H9 (cell line): ENCODE measurements at regions not wholly inside any gene's neighbourhood (a gene's known extent, or its start where the extent isn't known, plus 50 kb on each side); places are given as distances from the start of the nearest gene placed in this dataset.

Source experiments
- DNase-seq: peaks from one replicate; pipeline ENCODE4 v3.0.0-alpha.2; 2017
- H2AFZ ChIP-seq: one replicate; pipeline ENCODE4 v1.6.1; 2013; ENCODE audit warnings: mild to moderate bottlenecking, low read length, control low read depth, moderate library complexity
- H2AK5ac ChIP-seq: 2 replicates; pipeline ENCODE4 v1.6.1; 2013; ENCODE audit warnings: low read length, control low read depth, mixed read lengths; ENCODE audit not compliant: insufficient read length
- H2BK120ac ChIP-seq: one replicate; pipeline ENCODE4 v1.6.1; 2013; ENCODE audit warnings: low read depth, mild to moderate bottlenecking, low read length, control low read depth, inconsistent platforms; ENCODE audit not compliant: poor library complexity, severe bottlenecking
- H2BK12ac ChIP-seq: 2 replicates; pipeline ENCODE4 v1.6.1; 2013; ENCODE audit warnings: low read length, control low read depth, mixed read lengths, low read depth; ENCODE audit not compliant: insufficient read length
- H2BK15ac ChIP-seq: 2 replicates; pipeline ENCODE4 v1.6.1; 2013; ENCODE audit warnings: low read depth, low read length, control low read depth
- H2BK20ac ChIP-seq: one replicate; pipeline ENCODE4 v1.6.1; 2013; ENCODE audit warnings: low read depth, mild to moderate bottlenecking, low read length, control low read depth, inconsistent platforms; ENCODE audit not compliant: poor library complexity, severe bottlenecking
- H2BK5ac ChIP-seq: 2 replicates; pipeline ENCODE4 v1.6.1; 2013; ENCODE audit warnings: low read length, control low read depth, mixed read lengths; ENCODE audit not compliant: insufficient read length
- H3K14ac ChIP-seq: 2 replicates; pipeline ENCODE4 v1.6.1; 2013; ENCODE audit warnings: low read length, control low read depth; ENCODE audit not compliant: insufficient read depth
- H3K18ac ChIP-seq: 2 replicates; pipeline ENCODE4 v1.6.1; 2013; ENCODE audit warnings: low read depth, mild to moderate bottlenecking, mixed read lengths, low read length, control low read depth; ENCODE audit not compliant: insufficient read length
- H3K23ac ChIP-seq: 2 replicates; pipeline ENCODE4 v1.6.1; 2013; ENCODE audit warnings: low read length, control low read depth, mixed read lengths, low read depth; ENCODE audit not compliant: insufficient read length
- H3K23me2 ChIP-seq: 2 replicates; pipeline ENCODE4 v1.6.1; 2013; ENCODE audit warnings: low read depth, mild to moderate bottlenecking, mixed read lengths, low read length, control low read depth; ENCODE audit not compliant: insufficient read length, poor library complexity, severe bottlenecking
- H3K27ac ChIP-seq: 2 replicates; pipeline ENCODE4 v1.5.1; 2013; ENCODE audit warnings: low read length, control low read depth, mixed read lengths, low read depth; ENCODE audit not compliant: insufficient read length
- H3K27me3 ChIP-seq: 2 replicates; pipeline ENCODE4 v1.6.1; 2013; ENCODE audit warnings: low read length, control low read depth, inconsistent platforms; ENCODE audit not compliant: insufficient read depth
- H3K4ac ChIP-seq: 2 replicates; pipeline ENCODE4 v1.6.1; 2013; ENCODE audit warnings: low read depth, mild to moderate bottlenecking, control low read depth, inconsistent platforms, low read length, moderate library complexity
- H3K4me1 ChIP-seq: 2 replicates; pipeline ENCODE4 v1.6.1; 2013; ENCODE audit warnings: low read length, control low read depth, inconsistent platforms; ENCODE audit not compliant: insufficient read depth
- H3K4me2 ChIP-seq: 2 replicates; pipeline ENCODE4 v1.6.1; 2013; ENCODE audit warnings: low read length, control low read depth, mixed read lengths; ENCODE audit not compliant: insufficient read length, insufficient read depth
- H3K56ac ChIP-seq: 2 replicates; pipeline ENCODE4 v1.6.1; 2013; ENCODE audit warnings: low read depth, mild to moderate bottlenecking, mixed read lengths, low read length, control low read depth; ENCODE audit not compliant: insufficient read length
- H3K79me1 ChIP-seq: 2 replicates; pipeline ENCODE4 v1.6.1; 2013; ENCODE audit warnings: low read depth, mild to moderate bottlenecking, moderate library complexity, low read length, control low read depth, inconsistent platforms; ENCODE audit not compliant: insufficient read depth, poor library complexity, severe bottlenecking
- H3K79me2 ChIP-seq: 2 replicates; pipeline ENCODE4 v1.6.1; 2013; ENCODE audit warnings: low read length, control low read depth, inconsistent platforms; ENCODE audit not compliant: insufficient read depth
- H3K9ac ChIP-seq: 2 replicates; pipeline ENCODE4 v1.6.1; 2013; ENCODE audit warnings: low read length, control low read depth, mixed read lengths; ENCODE audit not compliant: insufficient read length; ENCODE audit errors: extremely low read depth
- H3K9me3 ChIP-seq: one replicate; pipeline ENCODE4 v1.6.1; 2013; ENCODE audit warnings: low read depth, low read length, inconsistent platforms; ENCODE audit not compliant: control insufficient read depth
- H3T11ph ChIP-seq: one replicate; pipeline ENCODE4 v1.6.1; 2013; ENCODE audit warnings: mild to moderate bottlenecking, low read length, control low read depth, inconsistent platforms
- H4K20me1 ChIP-seq: one replicate; pipeline ENCODE4 v1.6.1; 2013; ENCODE audit not compliant: control insufficient read depth, insufficient read length, insufficient read depth
- H4K5ac ChIP-seq: 2 replicates; pipeline ENCODE4 v1.6.1; 2013; ENCODE audit warnings: low read depth, mild to moderate bottlenecking, mixed read lengths, low read length, control low read depth; ENCODE audit not compliant: insufficient read length
- H4K8ac ChIP-seq: replicated peaks from 2 replicates; pipeline ENCODE4 v1.6.1; 2013; ENCODE audit warnings: low read length, control low read depth, mixed read lengths, low read depth; ENCODE audit not compliant: insufficient read length
- H4K91ac ChIP-seq: 2 replicates; pipeline ENCODE4 v1.6.1; 2013; ENCODE audit warnings: low read depth, mild to moderate bottlenecking, moderate library complexity, mixed read lengths, low read length, control low read depth; ENCODE audit not compliant: insufficient read length
- H3K27ac Mint-ChIP-seq, 3 experiments: 2 replicates in 2 of 3; 3 replicates in 1 of 3; pipeline ENCODE4 v1.8.0; 2020 to 2021; ENCODE audit warnings: mixed read lengths in 3 of 3, mild to moderate bottlenecking in 1 of 3, moderate library complexity in 1 of 3
- H3K27me3 Mint-ChIP-seq: 2 replicates; pipeline ENCODE4 v1.8.0; 2021; ENCODE audit warnings: low read depth, mild to moderate bottlenecking, moderate library complexity, mixed read lengths
- H3K36me3 Mint-ChIP-seq, 3 experiments: 2 replicates in 2 of 3; 3 replicates in 1 of 3; pipeline ENCODE4 v1.8.0; 2020 to 2021; ENCODE audit warnings: low read depth in 3 of 3, mixed read lengths in 3 of 3; ENCODE audit not compliant: insufficient read depth in 1 of 3
- H3K4me1 Mint-ChIP-seq, 2 experiments: 2 replicates each; pipeline ENCODE4 v1.8.0; 2020; ENCODE audit warnings: mixed read lengths in 2 of 2
- H3K4me3 Mint-ChIP-seq, 2 experiments: 2 replicates in 1 of 2; 3 replicates in 1 of 2; pipeline ENCODE4 v1.8.0; 2020 to 2021; ENCODE audit warnings: mild to moderate bottlenecking in 2 of 2, mixed read lengths in 2 of 2, moderate library complexity in 1 of 2
- H3K9me3 Mint-ChIP-seq, 2 experiments: 2 replicates in 1 of 2; 3 replicates in 1 of 2; pipeline ENCODE4 v1.8.0; 2020; ENCODE audit warnings: mild to moderate bottlenecking in 2 of 2, mixed read lengths in 2 of 2, moderate library complexity in 1 of 2
- WGBS: extraction: QIAGEN DNeasy Blood & Tissue Kit; methylation state at CpG from one replicate; pipeline ENCODE4 v1.1.7; 2013; ENCODE audit warnings: missing lambda C conversion rate, low lambda C conversion rate, mixed read lengths; ENCODE audit not compliant: insufficient read length; ENCODE audit errors: extremely low coverage; 5-methylcytosine and 5-hydroxymethylcytosine counted together
- TF ChIP-seq, protein P1 (sequence below): fragments of 200-600 bp; sonication (generic); conservative IDR thresholded peaks from 3 replicates; pipeline ENCODE4 v1.8.0; 2021; ENCODE audit warnings: antibody characterized with exemption, mild to moderate bottlenecking

DNA sequence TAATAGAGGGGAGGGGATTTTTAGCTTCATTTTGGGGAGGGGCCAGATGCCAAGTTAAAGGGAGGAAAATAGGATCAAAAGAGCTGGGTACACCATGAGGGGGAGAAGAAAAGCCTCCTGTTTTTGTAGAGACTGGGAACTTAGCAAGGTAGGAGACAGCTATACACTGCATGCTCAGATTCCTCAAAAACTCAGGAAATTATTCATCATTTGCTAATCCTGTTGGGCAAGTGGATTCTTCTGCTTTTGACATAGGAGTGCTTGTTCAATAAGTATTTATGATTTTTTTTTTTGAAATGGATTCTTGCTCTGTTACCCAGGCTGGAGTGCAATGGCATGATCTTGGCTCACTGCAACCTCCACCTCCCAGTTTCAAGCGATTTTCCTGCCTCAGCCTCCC lies 73.4 kb downstream of the LYZL2 start:
- no peak overlapping the region for H4K5ac ChIP-seq
- WGBS = no CpG with 5 or more reads among the region's 1 CpG
- H2BK20ac ChIP-seq = no peak overlapping the region
- H2AK5ac ChIP-seq = no peak overlapping the region
- H3K79me1 ChIP-seq = no peaks in the 10 kb centered on the region
- H3K4me1 ChIP-seq = peaks cover 3% of the 10 kb centered on the region; the same call in 1 of the 2 replicates
- no peak overlapping the region for H2BK15ac ChIP-seq
- no peak overlapping the region for H3K4ac ChIP-seq
- no peaks in the 10 kb centered on the region for H3K23me2 ChIP-seq
- H2AFZ ChIP-seq = no peak overlapping the region
- no peak overlapping the region for H3K4me2 ChIP-seq
- DNase-seq = no peak
- H3K9ac ChIP-seq = no peak overlapping the region
- H3K23ac ChIP-seq = no peak overlapping the region
- no peak overlapping the region for H4K91ac ChIP-seq
- H3K27ac Mint-ChIP-seq = peak overlapping the region in 1 of 3 experiments; percentile 17; a peak in 1 of 7 replicates
- H2BK120ac ChIP-seq = no peak overlapping the region
- TF ChIP-seq, protein P1, sequence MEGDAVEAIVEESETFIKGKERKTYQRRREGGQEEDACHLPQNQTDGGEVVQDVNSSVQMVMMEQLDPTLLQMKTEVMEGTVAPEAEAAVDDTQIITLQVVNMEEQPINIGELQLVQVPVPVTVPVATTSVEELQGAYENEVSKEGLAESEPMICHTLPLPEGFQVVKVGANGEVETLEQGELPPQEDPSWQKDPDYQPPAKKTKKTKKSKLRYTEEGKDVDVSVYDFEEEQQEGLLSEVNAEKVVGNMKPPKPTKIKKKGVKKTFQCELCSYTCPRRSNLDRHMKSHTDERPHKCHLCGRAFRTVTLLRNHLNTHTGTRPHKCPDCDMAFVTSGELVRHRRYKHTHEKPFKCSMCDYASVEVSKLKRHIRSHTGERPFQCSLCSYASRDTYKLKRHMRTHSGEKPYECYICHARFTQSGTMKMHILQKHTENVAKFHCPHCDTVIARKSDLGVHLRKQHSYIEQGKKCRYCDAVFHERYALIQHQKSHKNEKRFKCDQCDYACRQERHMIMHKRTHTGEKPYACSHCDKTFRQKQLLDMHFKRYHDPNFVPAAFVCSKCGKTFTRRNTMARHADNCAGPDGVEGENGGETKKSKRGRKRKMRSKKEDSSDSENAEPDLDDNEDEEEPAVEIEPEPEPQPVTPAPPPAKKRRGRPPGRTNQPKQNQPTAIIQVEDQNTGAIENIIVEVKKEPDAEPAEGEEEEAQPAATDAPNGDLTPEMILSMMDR = no peak
- H3K56ac ChIP-seq = no peak overlapping the region
- peaks cover 1% of the 10 kb centered on the region; the same call in 1 of the 2 replicates for H3K27me3 Mint-ChIP-seq
- H3T11ph ChIP-seq = no peak overlapping the region
- H3K18ac ChIP-seq = no peak overlapping the region
- peaks cover 34 to 43% of the 10 kb centered on the region in 2 experiments for H3K4me1 Mint-ChIP-seq
- no peak overlapping the region for H4K8ac ChIP-seq
- no peaks in the 10 kb centered on the region for H3K36me3 Mint-ChIP-seq
- no peaks in the 10 kb centered on the region; a peak in 1 of 5 replicates for H3K9me3 Mint-ChIP-seq
- H3K4me3 Mint-ChIP-seq = no peak overlapping the region
- no peak overlapping the region for H3K27ac ChIP-seq
- no peak overlapping the region for H3K14ac ChIP-seq
- H2BK12ac ChIP-seq = no peak overlapping the region
- H2BK5ac ChIP-seq = no peak overlapping the region
- no peaks in the 10 kb centered on the region for H3K79me2 ChIP-seq
- H3K9me3 ChIP-seq = no peaks in the 10 kb centered on the region
- no peaks in the 10 kb centered on the region for H4K20me1 ChIP-seq
- H3K27me3 ChIP-seq = no peaks in the 10 kb centered on the region
